Activated naive CD8-positive, alpha-beta T cell treated with anti-CD3 and anti-CD28 coated beads, Interleukin-2, amount 10 ng/mL, durations not matched to agents 7 days and 5 days (primary cell): ENCODE measurements at regions not wholly inside any gene's neighbourhood (a gene's known extent, or its start where the extent isn't known, plus 50 kb on each side); places are given as distances from the start of the nearest gene placed in this dataset.

Experiments
- ATAC-seq: fragments of 150-1000 bp; cut with Tn5 transposase; one replicate; pipeline ENCODE4 v1.10.0; 2021; ENCODE audit warnings: low read depth, moderate library complexity
- POLR2A ChIA-PET: fragments of 350-600 bp; sonication (Branson Sonifier 250); formaldehyde crosslinking; loops from one replicate; lab custom pipeline; 2021; ENCODE audit warnings: antibody characterized with exemption; lab: Charles Lee
- DNase-seq: peaks from one replicate; pipeline ENCODE4 v3.0.0; 2021
- H3K27ac Mint-ChIP-seq: one replicate; pipeline ENCODE4 v1.8.0; 2022; ENCODE audit warnings: mild to moderate bottlenecking, mixed read lengths
- H3K27me3 Mint-ChIP-seq: one replicate; pipeline ENCODE4 v1.8.0; 2022; ENCODE audit warnings: mild to moderate bottlenecking, moderate library complexity, mixed read lengths
- H3K36me3 Mint-ChIP-seq: one replicate; pipeline ENCODE4 v1.8.0; 2021; ENCODE audit warnings: mild to moderate bottlenecking, mixed read lengths
- H3K4me1 Mint-ChIP-seq: one replicate; pipeline ENCODE4 v1.8.0; 2021; ENCODE audit warnings: mixed read lengths
- H3K4me3 Mint-ChIP-seq: one replicate; pipeline ENCODE4 v1.8.0; 2022; ENCODE audit warnings: mild to moderate bottlenecking, moderate library complexity, mixed read lengths
- H3K9me3 Mint-ChIP-seq: one replicate; pipeline ENCODE4 v1.8.0; 2021; ENCODE audit warnings: mixed read lengths

- no peaks in the 10 kb centered on the region for H3K36me3 Mint-ChIP-seq
- DNase-seq = no peak
- POLR2A ChIA-PET = no interaction called here
- H3K4me1 Mint-ChIP-seq = no peaks in the 10 kb centered on the region
- no peak overlapping the region for H3K4me3 Mint-ChIP-seq
- no peak overlapping the region for H3K27ac Mint-ChIP-seq
- no peaks in the 10 kb centered on the region for H3K27me3 Mint-ChIP-seq
- H3K9me3 Mint-ChIP-seq = peaks cover 6% of the 10 kb centered on the region
- no peak for ATAC-seq
Observed at GRCh38 chr1:221223281-221223680, 344.0 kb downstream of the HLX start.

- Mint-ChIP-seq H3K27me3 (no peaks in the 10 kb centered on the region), H3K4me1 (no peaks in the 10 kb centered on the region), H3K27ac (no peak overlapping the region), H3K36me3 (no peaks in the 10 kb centered on the region), H3K9me3 (peaks cover 4% of the 10 kb centered on the region), H3K4me3 (no peak overlapping the region)
- no peak for DNase-seq
- no peak for ATAC-seq
- POLR2A ChIA-PET = no interaction called here
Observed at GRCh38 chr1:221227460-221227859, 348.2 kb downstream of the HLX start.

GRCh38 chr1:221227872-221228337 lies 348.7 kb downstream of the HLX start:
- H3K27me3 Mint-ChIP-seq = no peaks in the 10 kb centered on the region
- H3K4me3 Mint-ChIP-seq = no peak overlapping the region
- peaks cover 4% of the 10 kb centered on the region for H3K9me3 Mint-ChIP-seq
- no peak overlapping the region for H3K27ac Mint-ChIP-seq
- POLR2A ChIA-PET = no interaction called here
- ATAC-seq (no peak), DNase-seq (no peak)
- no peaks in the 10 kb centered on the region for H3K4me1 Mint-ChIP-seq
- H3K36me3 Mint-ChIP-seq = no peaks in the 10 kb centered on the region

GRCh38 chr1:221228594-221228993 lies 349.4 kb downstream of the HLX start:
- Mint-ChIP-seq H3K9me3 (peaks cover 6% of the 10 kb centered on the region), H3K4me1 (no peaks in the 10 kb centered on the region), H3K4me3 (no peak overlapping the region), H3K27ac (no peak overlapping the region), H3K36me3 (no peaks in the 10 kb centered on the region), H3K27me3 (no peaks in the 10 kb centered on the region)
- DNase-seq (no peak), ATAC-seq (no peak)
- POLR2A ChIA-PET = no interaction called here

GRCh38 chr1:221230605-221231004 lies 351.4 kb downstream of the HLX start:
- H3K27ac Mint-ChIP-seq = no peak overlapping the region

GRCh38 chr1:221234791-221235190 lies 355.5 kb downstream of the HLX start:
- Mint-ChIP-seq H3K4me3 (no peak overlapping the region), H3K36me3 (no peaks in the 10 kb centered on the region), H3K9me3 (peaks cover 2% of the 10 kb centered on the region), H3K27ac (no peak overlapping the region), H3K27me3 (no peaks in the 10 kb centered on the region), H3K4me1 (no peaks in the 10 kb centered on the region)
- ATAC-seq (no peak), DNase-seq (no peak)
- POLR2A ChIA-PET = no interaction called here

More at GRCh38 chr1:221230605-221231004, 351.4 kb downstream of the HLX start:
- H3K27me3 Mint-ChIP-seq = no peaks in the 10 kb centered on the region
- DNase-seq (no peak), ATAC-seq (no peak)
- POLR2A ChIA-PET = no interaction called here
- H3K36me3 Mint-ChIP-seq = no peaks in the 10 kb centered on the region
- no peak overlapping the region for H3K4me3 Mint-ChIP-seq
- H3K9me3 Mint-ChIP-seq = peaks cover 4% of the 10 kb centered on the region
- H3K4me1 Mint-ChIP-seq = no peaks in the 10 kb centered on the region

- H3K36me3 Mint-ChIP-seq = no peaks in the 10 kb centered on the region
- ATAC-seq = no peak
- no peak overlapping the region for H3K4me3 Mint-ChIP-seq
- H3K27ac Mint-ChIP-seq = no peak overlapping the region
- POLR2A ChIA-PET = no interaction called here
- peaks cover 2% of the 10 kb centered on the region for H3K9me3 Mint-ChIP-seq
- H3K4me1 Mint-ChIP-seq = no peaks in the 10 kb centered on the region
- peaks cover under 1% of the 10 kb centered on the region for H3K27me3 Mint-ChIP-seq
- no peak for DNase-seq
Observed at GRCh38 chr1:221237587-221237986, 358.3 kb downstream of the HLX start.

GRCh38 chr1:221239181-221239580 lies 359.9 kb downstream of the HLX start:
- DNase-seq (no peak), ATAC-seq (no peak)
- no peaks in the 10 kb centered on the region for H3K4me1 Mint-ChIP-seq
- POLR2A ChIA-PET = no interaction called here
- peaks cover 2% of the 10 kb centered on the region for H3K27me3 Mint-ChIP-seq
- no peaks in the 10 kb centered on the region for H3K36me3 Mint-ChIP-seq
- H3K27ac Mint-ChIP-seq = no peak overlapping the region
- no peak overlapping the region for H3K4me3 Mint-ChIP-seq
- no peaks in the 10 kb centered on the region for H3K9me3 Mint-ChIP-seq

GRCh38 chr1:221239792-221240191 lies 360.5 kb downstream of the HLX start:
- POLR2A ChIA-PET = no interaction called here
- H3K27me3 Mint-ChIP-seq = peaks cover 3% of the 10 kb centered on the region
- H3K36me3 Mint-ChIP-seq = no peaks in the 10 kb centered on the region
- H3K4me3 Mint-ChIP-seq = no peak overlapping the region
- ATAC-seq (no peak), DNase-seq (no peak)
- H3K9me3 Mint-ChIP-seq = no peaks in the 10 kb centered on the region
- no peak overlapping the region for H3K27ac Mint-ChIP-seq
- H3K4me1 Mint-ChIP-seq = no peaks in the 10 kb centered on the region

- DNase-seq = no peak
- Mint-ChIP-seq H3K27me3 (peaks cover 5% of the 10 kb centered on the region), H3K9me3 (no peaks in the 10 kb centered on the region), H3K4me1 (no peaks in the 10 kb centered on the region), H3K36me3 (no peaks in the 10 kb centered on the region), H3K27ac (no peak overlapping the region), H3K4me3 (no peak overlapping the region)
- ATAC-seq = no peak
- POLR2A ChIA-PET = no interaction called here
Observed at GRCh38 chr1:221240690-221241089, 361.4 kb downstream of the HLX start.

GRCh38 chr1:221241157-221241556 lies 361.9 kb downstream of the HLX start:
- H3K27ac Mint-ChIP-seq = no peak overlapping the region
- no peaks in the 10 kb centered on the region for H3K4me1 Mint-ChIP-seq
- DNase-seq (no peak), ATAC-seq (no peak)
- no peak overlapping the region for H3K4me3 Mint-ChIP-seq
- peaks cover 5% of the 10 kb centered on the region for H3K27me3 Mint-ChIP-seq
- H3K36me3 Mint-ChIP-seq = no peaks in the 10 kb centered on the region
- H3K9me3 Mint-ChIP-seq = no peaks in the 10 kb centered on the region
- POLR2A ChIA-PET = no interaction called here

- Mint-ChIP-seq H3K4me3 (no peak overlapping the region), H3K27ac (no peak overlapping the region), H3K36me3 (no peaks in the 10 kb centered on the region), H3K9me3 (no peaks in the 10 kb centered on the region), H3K27me3 (peaks cover 5% of the 10 kb centered on the region), H3K4me1 (no peaks in the 10 kb centered on the region)
- DNase-seq (no peak), ATAC-seq (no peak)
- POLR2A ChIA-PET = no interaction called here
Observed at GRCh38 chr1:221241592-221241991, 362.3 kb downstream of the HLX start.

GRCh38 chr1:221246067-221246466 lies 366.8 kb downstream of the HLX start:
- peaks cover 5% of the 10 kb centered on the region for H3K27me3 Mint-ChIP-seq
- DNase-seq = no peak
- POLR2A ChIA-PET = no interaction called here
- no peak overlapping the region for H3K27ac Mint-ChIP-seq
- no peaks in the 10 kb centered on the region for H3K36me3 Mint-ChIP-seq
- H3K4me3 Mint-ChIP-seq = no peak overlapping the region
- no peaks in the 10 kb centered on the region for H3K9me3 Mint-ChIP-seq
- ATAC-seq = no peak
- H3K4me1 Mint-ChIP-seq = no peaks in the 10 kb centered on the region

GRCh38 chr1:221246628-221247415 lies 367.6 kb downstream of the HLX start:
- Mint-ChIP-seq H3K27me3 (peaks cover 5% of the 10 kb centered on the region), H3K36me3 (no peaks in the 10 kb centered on the region), H3K9me3 (no peaks in the 10 kb centered on the region), H3K4me1 (no peaks in the 10 kb centered on the region), H3K4me3 (no peak overlapping the region), H3K27ac (no peak overlapping the region)
- DNase-seq (no peak), ATAC-seq (no peak)
- POLR2A ChIA-PET = no interaction called here
